Glutamatergic neuron (in vitro differentiated cells): ENCODE measurements at regions not wholly inside any gene's neighbourhood (a gene's known extent, or its start where the extent isn't known, plus 50 kb on each side); places are given as distances from the start of the nearest gene placed in this dataset.

Experiments used
- DNase-seq: peaks from one replicate; pipeline ENCODE4 v3.0.0; 2022
- H3K27ac Mint-ChIP-seq: one replicate; pipeline ENCODE4 v1.8.0; 2020; ENCODE audit warnings: mild to moderate bottlenecking, mixed read lengths, inconsistent platforms; ENCODE audit not compliant: unreplicated experiment
- H3K27me3 Mint-ChIP-seq: one replicate; pipeline ENCODE4 v1.8.0; 2020; ENCODE audit warnings: mild to moderate bottlenecking, moderate library complexity, mixed read lengths, inconsistent platforms; ENCODE audit not compliant: unreplicated experiment
- H3K36me3 Mint-ChIP-seq: one replicate; pipeline ENCODE4 v1.8.0; 2020; ENCODE audit warnings: mild to moderate bottlenecking, mixed read lengths, inconsistent platforms; ENCODE audit not compliant: unreplicated experiment
- H3K4me1 Mint-ChIP-seq: one replicate; pipeline ENCODE4 v1.8.0; 2020; ENCODE audit warnings: mild to moderate bottlenecking, low read depth, mixed read lengths, inconsistent platforms; ENCODE audit not compliant: unreplicated experiment
- H3K4me3 Mint-ChIP-seq: one replicate; pipeline ENCODE4 v1.8.0; 2020; ENCODE audit warnings: mild to moderate bottlenecking, mixed read lengths, inconsistent platforms; ENCODE audit not compliant: unreplicated experiment
- H3K9me3 Mint-ChIP-seq: one replicate; pipeline ENCODE4 v1.8.0; 2020; ENCODE audit warnings: mild to moderate bottlenecking, moderate library complexity, mixed read lengths, inconsistent platforms; ENCODE audit not compliant: unreplicated experiment
- TF ChIP-seq, protein P1 (sequence below): fragments of 200-600 bp; sonication (generic); IDR thresholded peaks from one replicate; pipeline ENCODE4 v1.5.0; 2021; ENCODE audit not compliant: partially characterized antibody, unreplicated experiment

DNA sequence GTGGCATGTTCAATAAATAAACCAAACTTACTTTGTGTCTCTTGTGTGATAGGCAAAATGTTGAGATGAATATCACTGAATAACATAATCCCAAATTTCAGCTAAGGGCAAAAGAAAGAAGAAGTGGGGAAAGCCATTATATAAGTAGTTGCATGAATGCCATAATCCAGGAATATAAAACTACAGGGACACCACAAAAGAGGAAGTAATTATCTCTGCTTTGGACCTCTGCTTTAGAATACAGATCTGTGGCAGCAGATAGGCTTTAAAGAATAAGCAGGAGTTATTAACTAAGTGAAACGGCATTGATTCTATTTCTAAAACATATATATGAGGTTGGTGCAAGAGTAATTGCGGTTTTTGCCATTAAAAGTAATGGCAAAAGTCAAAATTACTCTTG, 288.5 kb upstream of the SNX7 start:
- no peak overlapping the region for H3K4me3 Mint-ChIP-seq
- DNase-seq: no peak
- H3K9me3 Mint-ChIP-seq: no peaks in the 10 kb centered on the region
- H3K27me3 Mint-ChIP-seq: no peaks in the 10 kb centered on the region
- TF ChIP-seq, protein P1, sequence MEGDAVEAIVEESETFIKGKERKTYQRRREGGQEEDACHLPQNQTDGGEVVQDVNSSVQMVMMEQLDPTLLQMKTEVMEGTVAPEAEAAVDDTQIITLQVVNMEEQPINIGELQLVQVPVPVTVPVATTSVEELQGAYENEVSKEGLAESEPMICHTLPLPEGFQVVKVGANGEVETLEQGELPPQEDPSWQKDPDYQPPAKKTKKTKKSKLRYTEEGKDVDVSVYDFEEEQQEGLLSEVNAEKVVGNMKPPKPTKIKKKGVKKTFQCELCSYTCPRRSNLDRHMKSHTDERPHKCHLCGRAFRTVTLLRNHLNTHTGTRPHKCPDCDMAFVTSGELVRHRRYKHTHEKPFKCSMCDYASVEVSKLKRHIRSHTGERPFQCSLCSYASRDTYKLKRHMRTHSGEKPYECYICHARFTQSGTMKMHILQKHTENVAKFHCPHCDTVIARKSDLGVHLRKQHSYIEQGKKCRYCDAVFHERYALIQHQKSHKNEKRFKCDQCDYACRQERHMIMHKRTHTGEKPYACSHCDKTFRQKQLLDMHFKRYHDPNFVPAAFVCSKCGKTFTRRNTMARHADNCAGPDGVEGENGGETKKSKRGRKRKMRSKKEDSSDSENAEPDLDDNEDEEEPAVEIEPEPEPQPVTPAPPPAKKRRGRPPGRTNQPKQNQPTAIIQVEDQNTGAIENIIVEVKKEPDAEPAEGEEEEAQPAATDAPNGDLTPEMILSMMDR: no peak
- peaks cover 4% of the 10 kb centered on the region for H3K4me1 Mint-ChIP-seq
- H3K27ac Mint-ChIP-seq: no peak overlapping the region
- H3K36me3 Mint-ChIP-seq: no peaks in the 10 kb centered on the region

DNA sequence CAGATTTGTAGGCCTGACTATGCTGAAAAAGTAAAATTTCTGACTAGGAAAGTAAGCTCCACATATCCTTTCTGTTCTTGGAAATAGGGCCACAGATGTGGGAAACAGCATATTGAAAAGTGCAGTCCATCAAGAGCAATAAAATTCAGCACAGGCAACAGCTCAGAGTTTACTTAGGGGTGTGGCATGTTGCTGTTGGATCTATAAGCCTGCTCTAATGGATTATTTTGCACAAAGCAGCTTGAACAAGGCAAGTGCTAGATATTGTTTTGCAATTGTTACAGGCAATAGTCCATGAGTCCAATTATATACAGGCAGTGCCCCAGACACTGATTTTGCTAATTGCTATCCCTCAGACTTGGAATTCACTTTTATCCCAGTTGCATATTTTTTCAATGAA, 289.8 kb upstream of the SNX7 start:
- no peaks in the 10 kb centered on the region for H3K36me3 Mint-ChIP-seq
- H3K9me3 Mint-ChIP-seq: no peaks in the 10 kb centered on the region
- H3K4me3 Mint-ChIP-seq: no peak overlapping the region
- H3K27ac Mint-ChIP-seq: peak overlapping the region; percentile 4
- H3K4me1 Mint-ChIP-seq: peaks cover 4% of the 10 kb centered on the region
- H3K27me3 Mint-ChIP-seq: no peaks in the 10 kb centered on the region
- no peak for DNase-seq
- TF ChIP-seq, protein P1: no peak

DNA sequence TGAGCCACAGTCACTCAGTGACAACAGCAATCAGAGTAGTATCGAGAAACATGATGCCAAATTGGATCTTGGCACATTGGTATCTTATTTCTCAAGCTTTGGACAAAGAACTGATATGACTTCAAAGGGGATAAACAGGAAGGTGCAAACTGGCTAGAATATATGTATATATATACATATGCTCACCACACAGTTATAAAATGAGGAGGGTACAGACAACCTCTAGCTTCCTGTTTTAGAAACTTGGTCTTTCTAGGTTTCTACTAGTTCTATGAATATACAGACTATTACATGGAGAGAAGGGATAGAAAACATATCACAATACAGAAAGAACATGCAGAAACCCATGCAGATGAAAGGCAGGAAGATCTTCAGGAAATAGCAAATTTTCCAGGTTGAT, 292.1 kb upstream of the SNX7 start:
- Mint-ChIP-seq H3K36me3 (no peaks in the 10 kb centered on the region), H3K27me3 (no peaks in the 10 kb centered on the region), H3K4me1 (peaks cover 3% of the 10 kb centered on the region), H3K4me3 (no peak overlapping the region), H3K27ac (no peak overlapping the region), H3K9me3 (no peaks in the 10 kb centered on the region)
- DNase-seq: no peak
- TF ChIP-seq, protein P1: no peak

DNA sequence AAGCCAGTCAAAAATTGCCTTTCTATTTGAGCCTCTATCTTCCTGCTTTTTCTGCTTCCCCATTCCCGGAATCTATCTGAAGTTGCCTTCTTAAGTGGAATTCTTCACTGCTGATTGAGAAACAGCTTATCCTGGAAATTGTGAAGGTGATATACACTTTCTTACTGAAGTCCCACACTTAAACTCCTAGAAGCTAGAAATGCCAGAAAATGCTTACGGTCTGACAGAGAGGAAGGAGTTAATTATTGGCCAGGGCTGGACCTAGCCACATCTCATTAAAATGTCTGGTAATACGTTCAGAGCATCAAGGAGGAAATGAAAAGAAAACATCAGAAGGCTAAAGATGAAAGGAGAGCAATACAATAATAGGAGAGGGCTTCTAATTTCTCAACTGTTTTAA, 292.5 kb upstream of the SNX7 start:
- H3K4me3 Mint-ChIP-seq: no peak overlapping the region
- no peaks in the 10 kb centered on the region for H3K9me3 Mint-ChIP-seq
- no peaks in the 10 kb centered on the region for H3K36me3 Mint-ChIP-seq
- no peak for DNase-seq
- TF ChIP-seq, protein P1: no peak
- H3K27me3 Mint-ChIP-seq: no peaks in the 10 kb centered on the region
- no peak overlapping the region for H3K27ac Mint-ChIP-seq
- peaks cover 3% of the 10 kb centered on the region for H3K4me1 Mint-ChIP-seq

DNA sequence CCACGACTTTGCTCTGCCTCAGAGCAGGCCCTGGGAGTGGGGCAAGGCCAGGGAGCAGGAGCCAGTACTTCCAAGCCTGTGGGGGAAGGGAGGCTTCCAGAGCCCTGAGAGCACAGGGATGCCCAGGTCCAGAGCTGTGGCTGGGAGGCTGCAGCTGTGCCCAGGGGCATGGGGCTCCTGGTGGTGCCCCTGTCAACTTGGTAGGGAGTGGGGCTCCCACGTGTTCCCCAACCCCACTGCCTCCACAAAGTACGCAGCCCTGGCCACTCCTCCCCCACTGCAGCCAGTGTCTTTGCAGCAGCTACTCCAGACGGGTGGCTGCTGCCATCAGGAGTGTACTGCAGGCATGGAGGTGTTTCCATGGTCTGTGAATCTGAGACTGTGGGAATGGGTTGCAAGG, 294.1 kb upstream of the SNX7 start:
- Mint-ChIP-seq H3K9me3 (no peaks in the 10 kb centered on the region), H3K27ac (no peak overlapping the region), H3K4me3 (no peak overlapping the region), H3K4me1 (peaks cover 2% of the 10 kb centered on the region), H3K36me3 (no peaks in the 10 kb centered on the region), H3K27me3 (no peaks in the 10 kb centered on the region)
- DNase-seq: no peak
- TF ChIP-seq, protein P1: no peak
